Progenitor cell of endocrine pancreas (in vitro differentiated cells): ENCODE measurements at regions not wholly inside any gene's neighbourhood (a gene's known extent, or its start where the extent isn't known, plus 50 kb on each side); places are given as distances from the start of the nearest gene placed in this dataset.
"Not testable (repeated sequence)": the region's sequence is repeated elsewhere in the genome, so short reads cannot be mapped to it uniquely, and the experiment has no call there.

Experiments
- DNase-seq: peaks from one replicate; pipeline ENCODE4 v3.0.0; 2021; ENCODE audit warnings: low spot score; ENCODE audit not compliant: unreplicated experiment
- H3K27ac Mint-ChIP-seq: 2 replicates; pipeline ENCODE4 v1.8.0; 2021; ENCODE audit warnings: mild to moderate bottlenecking, moderate library complexity, mixed read lengths
- H3K27me3 Mint-ChIP-seq: 2 replicates; pipeline ENCODE4 v1.8.0; 2021; ENCODE audit warnings: mixed read lengths
- H3K36me3 Mint-ChIP-seq: 2 replicates; pipeline ENCODE4 v1.8.0; 2022; ENCODE audit warnings: mixed read lengths; ENCODE audit not compliant: insufficient read depth
- H3K4me1 Mint-ChIP-seq: 2 replicates; pipeline ENCODE4 v1.8.0; 2021; ENCODE audit warnings: low read depth, mixed read lengths
- H3K4me3 Mint-ChIP-seq: 2 replicates; pipeline ENCODE4 v1.8.0; 2021; ENCODE audit warnings: low read depth, mild to moderate bottlenecking, moderate library complexity, mixed read lengths
- H3K9me3 Mint-ChIP-seq: 2 replicates; pipeline ENCODE4 v1.8.0; 2021; ENCODE audit warnings: low read depth, mixed read lengths
- CTCF ChIP-seq: fragments of 200-600 bp; sonication (generic); IDR thresholded peaks from one replicate; pipeline ENCODE4 v1.5.0; 2021; ENCODE audit warnings: antibody characterized with exemption, mild to moderate bottlenecking; ENCODE audit not compliant: unreplicated experiment

- DNase-seq = no peak
- no peak overlapping the region for H3K4me3 Mint-ChIP-seq
- no peak for TF ChIP-seq CTCF
- H3K36me3 Mint-ChIP-seq = no peaks in the 10 kb centered on the region
- no peak overlapping the region for H3K27ac Mint-ChIP-seq
- H3K4me1 Mint-ChIP-seq = no peaks in the 10 kb centered on the region
- H3K27me3 Mint-ChIP-seq = no peaks in the 10 kb centered on the region
- no peaks in the 10 kb centered on the region for H3K9me3 Mint-ChIP-seq
These were observed 212.0 kb downstream of the ALG10B start for GRCh38 chr12:38528527-38528926.

- not testable (repeated sequence) for H3K4me3 Mint-ChIP-seq, H3K4me1 Mint-ChIP-seq, H3K27ac Mint-ChIP-seq, H3K36me3 Mint-ChIP-seq, DNase-seq, H3K27me3 Mint-ChIP-seq, H3K9me3 Mint-ChIP-seq
These were observed 212.7 kb downstream of the ALG10B start for GRCh38 chr12:38529281-38529680.

GRCh38 chr12:38538319-38538718 is 221.7 kb downstream of the ALG10B start:
- peaks cover 8% of the 10 kb centered on the region for H3K4me1 Mint-ChIP-seq

GRCh38 chr12:38540156-38540555 is 223.6 kb downstream of the ALG10B start:
- H3K36me3 Mint-ChIP-seq = no peaks in the 10 kb centered on the region
- H3K27me3 Mint-ChIP-seq = no peaks in the 10 kb centered on the region
- no peak overlapping the region for H3K27ac Mint-ChIP-seq
- peaks cover 9% of the 10 kb centered on the region for H3K4me1 Mint-ChIP-seq
- no peak for TF ChIP-seq CTCF
- DNase-seq = no peak
- no peak overlapping the region for H3K4me3 Mint-ChIP-seq
- no peaks in the 10 kb centered on the region for H3K9me3 Mint-ChIP-seq

More at GRCh38 chr12:38538319-38538718, 221.7 kb downstream of the ALG10B start:
- Mint-ChIP-seq H3K27me3 (no peaks in the 10 kb centered on the region), H3K27ac (no peak overlapping the region), H3K36me3 (no peaks in the 10 kb centered on the region), H3K4me3 (no peak overlapping the region), H3K9me3 (no peaks in the 10 kb centered on the region)
- TF ChIP-seq CTCF = no peak
- no peak for DNase-seq

GRCh38 chr12:38541849-38542248 is 225.3 kb downstream of the ALG10B start:
- Mint-ChIP-seq H3K4me3 (no peak overlapping the region), H3K27me3 (no peaks in the 10 kb centered on the region), H3K4me1 (peaks cover 9% of the 10 kb centered on the region), H3K36me3 (no peaks in the 10 kb centered on the region), H3K9me3 (no peaks in the 10 kb centered on the region), H3K27ac (no peak overlapping the region)
- no peak for TF ChIP-seq CTCF
- DNase-seq = no peak

GRCh38 chr12:38543151-38543550 is 226.6 kb downstream of the ALG10B start:
- no peak for DNase-seq
- Mint-ChIP-seq H3K9me3 (peaks cover 1% of the 10 kb centered on the region), H3K36me3 (no peaks in the 10 kb centered on the region), H3K4me1 (peaks cover 9% of the 10 kb centered on the region), H3K27ac (no peak overlapping the region), H3K4me3 (no peak overlapping the region), H3K27me3 (no peaks in the 10 kb centered on the region)
- TF ChIP-seq CTCF = no peak
